ENCODE measurements at regions not wholly inside any gene's neighbourhood (a gene's known extent, or its start where the extent isn't known, plus 50 kb on each side); places are given as distances from the start of the nearest gene placed in this dataset.

GRCh38 chr18:42305869-42306593 lies 351.0 kb downstream of the PIK3C3 start:
- TF ChIP-seq CTCF (IDR thresholded peaks at IDR 0.05) (no peak), POLR2A (IDR thresholded peaks at IDR 0.05) (no peak)
